ENCODE measurements at regions not wholly inside any gene's neighbourhood (a gene's known extent, or its start where the extent isn't known, plus 50 kb on each side); places are given as distances from the start of the nearest gene placed in this dataset.

GRCh38 chrX:7316887-7317286 lies 168.9 kb upstream of the PUDP start:
- no peak for DNase-seq
- Histone ChIP-seq H3K23ac (ENCODE audit: insufficient read length, low read depth, low read length) (no peak overlapping the region), H3K14ac (ENCODE audit: insufficient read depth, low read length) (no peak overlapping the region), H3K18ac (ENCODE audit: insufficient read length, low read depth, low read length) (no peak overlapping the region), H2BK120ac (ENCODE audit: low read depth, low read length, poor library complexity, severe bottlenecking) (no peak overlapping the region), H3K4ac (ENCODE audit: low read depth, low read length) (no peak overlapping the region), H3K56ac (ENCODE audit: insufficient read length, low read depth, low read length) (no peak overlapping the region), H2AFZ (ENCODE audit: low read length) (no peak overlapping the region), H2AK5ac (ENCODE audit: insufficient read length, low read length) (no peak overlapping the region), H4K20me1 (ENCODE audit: control insufficient read depth, insufficient read depth, insufficient read length) (no peaks in the 10 kb centered on the region), H3K4me2 (ENCODE audit: insufficient read depth, insufficient read length, low read length) (no peak overlapping the region), H4K5ac (ENCODE audit: insufficient read length, low read depth, low read length) (no peak overlapping the region), H3K23me2 (ENCODE audit: insufficient read length, low read depth, low read length, poor library complexity, severe bottlenecking) (no peaks in the 10 kb centered on the region), H2BK20ac (ENCODE audit: low read depth, low read length, poor library complexity, severe bottlenecking) (no peak overlapping the region), H3K79me1 (ENCODE audit: insufficient read depth, low read depth, low read length, poor library complexity, severe bottlenecking) (no peaks in the 10 kb centered on the region), H2BK12ac (ENCODE audit: insufficient read length, low read depth, low read length) (no peak overlapping the region), H3T11ph (ENCODE audit: low read length) (no peak overlapping the region), H3K27ac (ENCODE audit: insufficient read length, low read depth, low read length) (no peak overlapping the region), H4K8ac (replicated peaks; ENCODE audit: insufficient read length, low read depth, low read length) (no peak overlapping the region), H3K79me2 (ENCODE audit: insufficient read depth, low read length) (no peaks in the 10 kb centered on the region), H2BK5ac (ENCODE audit: insufficient read length, low read length) (no peak overlapping the region), H3K4me1 (ENCODE audit: insufficient read depth, low read length) (no peaks in the 10 kb centered on the region), H4K91ac (ENCODE audit: insufficient read length, low read depth, low read length) (no peak overlapping the region), H3K27me3 (ENCODE audit: insufficient read depth, low read length) (no peaks in the 10 kb centered on the region), H2BK15ac (ENCODE audit: low read depth, low read length) (no peak overlapping the region), H3K9ac (ENCODE audit: extremely low read depth, insufficient read length, low read length) (no peak overlapping the region), H3K9me3 (ENCODE audit: control insufficient read depth, low read depth, low read length) (no peaks in the 10 kb centered on the region)
- no peak overlapping the region for H3K27ac Mint-ChIP-seq
- no CpG with 5 or more reads among the region's 2 CpGs for WGBS (ENCODE audit: extremely low coverage, insufficient read length, low lambda C conversion rate)
- H3K27me3 Mint-ChIP-seq (ENCODE audit: low read depth) = no peaks in the 10 kb centered on the region
- H3K4me3 Mint-ChIP-seq = no peak overlapping the region
- no peaks in the 10 kb centered on the region; a peak in 1 of 5 replicates for H3K9me3 Mint-ChIP-seq
- no peaks in the 10 kb centered on the region; a peak in 1 of 7 replicates for H3K36me3 Mint-ChIP-seq (ENCODE audit: insufficient read depth in 1 of 3, low read depth in 3 of 3)
- TF ChIP-seq CTCF (conservative IDR thresholded peaks at IDR 0.05) = no peak
- peaks cover 6 to 7% of the 10 kb centered on the region in 2 experiments for H3K4me1 Mint-ChIP-seq

All from H9 (cell line).